K562 (cell line): ENCODE measurements at regions not wholly inside any gene's neighbourhood (a gene's known extent, or its start where the extent isn't known, plus 50 kb on each side); places are given as distances from the start of the nearest gene placed in this dataset.

Source experiments
- ARNT ChIP-seq, 2 experiments: fragments of 450-650 bp; IDR thresholded peaks; 2 replicates each; pipeline ENCODE4 v1.6.1; 2016; ENCODE audit warnings: mild to moderate bottlenecking in 1 of 2
- BMI1 ChIP-seq: fragments of 150-350 bp; IDR thresholded peaks from 2 replicates; pipeline ENCODE4 v1.6.1; 2014; ENCODE audit warnings: low read length
- RBBP5 ChIP-seq: fragments of 200-600 bp; sonication (generic); IDR thresholded peaks from 2 replicates; pipeline ENCODE4 v1.6.1; 2012; ENCODE audit warnings: borderline replicate concordance, mild to moderate bottlenecking, low read length, control low read depth, inconsistent platforms; ENCODE audit not compliant: insufficient read depth, poor library complexity, severe bottlenecking
- SMARCB1 ChIP-seq: IDR thresholded peaks from 2 replicates; pipeline ENCODE4 v1.6.1; 2011; ENCODE audit warnings: improper control_type of control experiment, low read depth; ENCODE audit not compliant: insufficient read length
- TAF1 ChIP-seq: IDR thresholded peaks from 2 replicates; pipeline ENCODE4 v1.6.1; 2011; ENCODE audit warnings: mild to moderate bottlenecking, low read length, moderate library complexity; ENCODE audit not compliant: insufficient read depth, control insufficient read depth, severe bottlenecking; ENCODE audit errors: extremely low read depth

DNA sequence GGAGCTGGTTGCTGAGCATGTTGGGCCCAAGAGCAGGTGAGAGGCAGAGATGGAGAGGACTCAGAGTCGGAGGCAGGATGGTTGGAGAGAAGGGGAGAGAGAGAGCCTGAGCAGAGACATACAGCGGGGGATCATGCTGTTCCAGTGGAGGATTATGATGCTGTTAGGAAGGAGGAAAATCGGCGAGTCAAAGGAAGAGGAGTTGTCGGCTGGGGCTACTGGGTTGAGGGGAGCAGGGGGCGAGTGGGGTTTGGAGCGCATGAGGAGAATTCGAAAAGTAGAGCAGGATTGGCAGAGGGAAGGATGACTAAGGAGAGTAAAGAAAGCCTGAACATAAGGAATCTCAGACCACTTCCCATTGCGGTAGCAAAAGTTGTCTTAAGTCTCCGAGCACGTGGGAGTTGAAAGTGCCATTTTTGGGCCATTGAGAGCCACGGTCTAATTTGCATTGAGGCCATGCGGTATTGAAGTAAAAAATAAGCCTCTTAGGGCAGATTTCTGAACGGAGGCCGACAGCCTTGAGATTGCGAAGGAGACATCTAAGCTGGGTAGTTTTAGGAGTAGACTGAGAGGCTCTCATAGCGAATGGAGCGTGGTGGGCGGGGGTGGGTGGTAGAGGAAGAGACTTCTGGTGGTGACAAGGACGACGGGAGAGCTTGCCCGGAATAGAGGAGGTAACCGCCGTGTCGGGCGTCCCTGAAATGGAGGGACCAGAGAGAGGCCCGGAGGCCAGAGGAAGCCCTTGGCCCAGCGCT, 140.4 kb upstream of the ETV3 start:
- TF ChIP-seq TAF1 (no peak), ARNT (IDR thresholded peaks at IDR 0.05) (no peak), SMARCB1 (no peak), RBBP5 (no peak), BMI1 (no peak)
